ENCODE measurements at regions not wholly inside any gene's neighbourhood (a gene's known extent, or its start where the extent isn't known, plus 50 kb on each side); places are given as distances from the start of the nearest gene placed in this dataset.

DNA sequence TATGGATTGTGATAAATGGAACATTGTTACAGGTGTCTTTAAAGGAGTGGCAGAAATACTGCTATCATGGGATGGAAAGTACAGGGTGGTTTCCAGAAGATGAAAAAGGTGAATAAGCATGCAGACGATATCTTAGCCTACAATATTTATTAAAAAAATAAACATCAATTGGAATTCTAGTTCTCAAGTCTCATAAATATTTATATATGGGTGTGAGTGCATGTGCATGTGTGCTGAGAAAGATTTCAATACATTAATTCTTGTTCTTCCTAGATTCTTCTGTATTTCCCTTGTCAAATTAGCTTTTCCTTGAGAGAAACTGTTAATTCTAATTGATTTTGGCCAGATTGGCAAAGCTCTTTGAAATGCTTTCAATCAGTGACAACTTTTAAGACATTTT lies 618.2 kb downstream of the METTL15 start:
- DNase-seq, result no peak

DNA sequence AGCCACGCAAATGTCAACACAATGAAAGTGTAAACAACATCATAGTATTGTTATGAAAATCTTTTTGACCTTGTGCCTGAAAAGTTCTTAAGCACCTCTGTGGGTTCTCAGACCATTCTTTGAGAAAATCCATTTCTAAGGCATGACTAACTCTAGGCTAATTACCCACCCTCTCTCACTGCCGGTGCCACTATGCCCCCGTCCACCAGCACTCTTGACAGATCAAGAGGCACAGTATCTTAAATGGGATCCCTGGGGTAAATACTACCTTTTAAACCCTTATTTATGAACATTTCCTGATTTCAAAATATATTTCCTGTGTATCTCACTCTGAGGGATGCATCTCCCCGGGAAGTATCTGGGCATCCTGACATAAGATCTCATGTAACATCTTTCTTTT lies 607.5 kb downstream of the METTL15 start:
- DNase-seq, result no peak

DNA sequence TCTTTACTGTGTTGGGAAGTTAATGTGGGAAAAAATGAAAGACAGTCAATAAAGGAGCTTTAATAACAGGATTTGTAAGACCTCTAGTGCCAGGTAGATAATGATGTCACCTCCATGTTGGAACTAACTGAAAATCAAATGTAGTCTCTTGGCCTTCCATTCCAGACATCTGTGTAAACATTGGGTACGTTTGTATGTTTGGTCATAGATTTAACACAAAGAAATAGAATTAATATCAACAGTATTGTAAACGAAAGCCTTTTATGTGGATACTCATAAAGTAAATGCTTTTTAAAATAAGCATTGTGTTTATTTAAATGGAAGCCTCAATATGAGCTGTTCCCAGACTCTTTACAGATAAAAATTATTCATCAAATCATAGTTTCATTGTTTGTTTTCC lies 605.7 kb downstream of the METTL15 start:
- no peak for DNase-seq

DNA sequence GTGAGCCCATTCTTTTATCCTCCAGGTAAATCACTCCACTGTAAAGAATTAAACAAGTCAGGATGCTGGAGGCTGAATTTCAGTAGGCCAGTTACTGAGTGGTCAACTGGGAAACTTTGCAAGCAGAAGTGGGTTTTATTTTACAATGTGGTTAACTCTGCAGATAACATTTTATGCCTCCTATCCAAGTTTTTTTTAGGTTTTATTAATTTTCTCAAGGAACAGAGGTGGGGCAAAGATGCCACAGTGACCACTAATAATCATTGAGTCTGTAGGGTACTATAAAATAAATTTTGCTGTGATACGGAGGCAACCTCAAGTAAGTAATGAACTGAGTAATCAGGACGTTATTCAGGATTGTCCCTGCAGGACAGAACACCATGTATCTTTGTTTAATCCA lies 599.9 kb downstream of the METTL15 start:
- no peak for DNase-seq

DNA sequence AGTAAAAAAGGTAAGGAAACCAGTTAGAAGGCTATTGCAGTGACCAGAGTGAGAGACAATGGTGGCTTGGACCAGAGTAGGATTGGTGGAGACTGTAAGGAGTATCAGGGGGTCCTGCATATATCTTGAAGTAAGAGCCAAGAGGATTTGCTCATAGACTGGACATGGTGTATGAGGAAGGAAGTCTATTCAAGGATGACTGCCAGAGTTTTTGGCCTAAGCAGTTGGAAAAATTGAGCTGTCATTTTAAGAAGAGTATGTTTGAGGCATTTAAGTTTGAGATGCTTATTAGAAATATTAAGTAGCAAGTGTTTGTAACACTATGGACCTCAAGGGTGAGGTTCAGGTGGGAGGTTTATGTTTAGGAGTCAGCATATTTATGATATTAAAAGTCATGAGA lies 596.6 kb downstream of the METTL15 start:
- peak; percentile 77 for DNase-seq

DNA sequence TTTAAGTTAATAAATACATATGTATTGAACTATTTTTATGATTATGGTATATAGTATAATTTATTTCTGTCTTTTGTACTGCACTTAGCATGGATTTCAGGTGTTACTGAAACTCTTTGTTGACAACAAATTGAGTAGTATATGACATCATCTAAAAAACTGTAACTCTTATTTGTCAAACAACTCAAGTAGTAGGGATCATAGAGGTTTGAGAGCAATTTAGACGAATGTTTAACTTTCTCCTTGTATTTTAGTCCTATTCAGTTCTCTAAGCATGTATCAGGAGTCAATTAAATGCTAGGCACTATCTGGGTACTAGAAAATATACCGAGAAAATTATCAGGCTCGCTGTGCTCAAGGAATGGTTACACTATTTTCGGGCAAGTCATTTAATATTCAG lies 595.2 kb downstream of the METTL15 start:
- DNase-seq, result no peak

DNA sequence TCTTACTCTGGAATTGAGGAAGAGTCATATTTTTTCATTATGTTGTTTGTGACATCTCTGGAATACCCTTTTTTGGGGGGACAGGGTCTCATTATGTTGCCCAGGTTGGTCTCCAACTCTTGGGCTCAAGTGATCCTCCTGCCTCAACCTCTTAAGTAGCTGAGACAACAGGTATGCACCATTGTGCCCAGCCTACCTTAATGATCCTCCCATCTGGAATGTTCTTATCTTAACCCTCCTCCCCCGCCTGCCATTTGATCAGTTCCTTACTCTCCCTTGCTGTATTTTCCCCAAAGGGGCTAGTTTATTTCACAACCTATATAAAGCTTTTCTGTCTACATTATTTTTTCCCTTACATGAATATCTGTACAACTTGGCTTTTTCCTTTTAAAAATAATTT lies 594.7 kb downstream of the METTL15 start:
- no peak for DNase-seq

DNA sequence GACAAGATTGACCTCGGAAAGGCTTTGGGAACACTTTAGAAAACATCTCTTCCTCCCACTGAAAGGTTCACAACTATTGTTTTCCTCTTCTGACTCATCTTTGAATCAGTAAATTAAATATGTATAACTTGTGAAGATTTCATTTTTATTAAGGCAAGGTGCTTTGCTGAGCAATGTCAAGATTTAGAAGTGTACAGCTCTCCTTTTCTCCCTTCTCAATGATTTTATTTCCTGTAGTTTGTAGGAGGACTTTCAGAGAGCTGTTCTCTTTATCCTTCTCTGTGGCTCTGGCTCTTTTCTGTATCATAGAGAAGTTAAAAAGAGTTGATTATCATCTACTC lies 594.2 kb downstream of the METTL15 start:
- no peak for DNase-seq

DNA sequence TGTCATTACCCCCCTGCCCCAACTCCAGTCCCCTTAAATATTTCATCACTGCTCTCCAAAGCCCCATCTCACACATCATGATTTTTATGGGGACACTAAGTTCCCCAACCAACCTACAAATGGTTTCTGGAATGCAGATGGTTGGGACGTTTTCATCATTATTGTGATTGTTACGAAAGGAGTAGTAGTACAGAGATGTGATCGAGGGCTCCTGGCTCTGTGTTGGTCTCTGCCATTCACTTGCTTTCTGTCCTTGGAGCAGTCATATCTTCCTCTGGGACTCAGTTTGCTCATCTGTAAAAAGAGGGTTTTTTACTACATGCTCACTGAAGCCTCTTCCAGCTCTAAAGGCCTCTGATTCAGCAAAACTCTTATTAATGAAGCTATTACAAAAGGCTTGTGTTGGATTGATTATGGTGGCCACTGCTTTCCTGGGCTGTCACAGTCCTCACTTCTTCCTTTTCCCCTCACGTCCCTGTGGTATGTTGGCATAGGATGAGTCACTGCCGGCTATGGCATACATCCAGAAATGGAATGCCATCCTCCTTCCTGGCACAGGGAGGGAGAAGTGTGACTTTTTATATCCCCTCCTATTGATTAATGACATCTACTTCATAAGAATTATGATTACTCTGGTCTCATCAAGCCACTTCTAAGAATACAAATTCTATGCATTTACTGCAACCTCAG lies 593.7 kb downstream of the METTL15 start:
- peak; percentile 64 for DNase-seq

DNA sequence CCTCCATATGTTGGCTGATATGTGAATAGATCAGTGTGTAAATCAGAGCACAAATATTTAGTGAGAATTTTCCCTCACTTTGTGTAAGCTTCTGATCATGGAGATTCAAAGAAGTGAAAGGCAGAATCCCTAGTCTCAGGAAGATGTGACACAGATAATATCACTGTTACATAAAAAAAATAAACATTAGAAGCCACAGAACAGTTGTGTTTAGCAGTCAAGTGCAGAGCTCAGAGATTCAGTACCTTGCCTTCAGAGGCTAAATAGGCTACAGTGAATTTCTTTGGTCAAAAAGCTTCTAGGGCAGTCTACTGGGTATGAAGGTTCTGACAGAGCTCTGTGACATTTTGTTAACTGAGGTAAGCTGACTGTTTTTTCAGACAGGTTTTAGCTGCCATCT lies 591.5 kb downstream of the METTL15 start:
- DNase-seq, result no peak

DNA sequence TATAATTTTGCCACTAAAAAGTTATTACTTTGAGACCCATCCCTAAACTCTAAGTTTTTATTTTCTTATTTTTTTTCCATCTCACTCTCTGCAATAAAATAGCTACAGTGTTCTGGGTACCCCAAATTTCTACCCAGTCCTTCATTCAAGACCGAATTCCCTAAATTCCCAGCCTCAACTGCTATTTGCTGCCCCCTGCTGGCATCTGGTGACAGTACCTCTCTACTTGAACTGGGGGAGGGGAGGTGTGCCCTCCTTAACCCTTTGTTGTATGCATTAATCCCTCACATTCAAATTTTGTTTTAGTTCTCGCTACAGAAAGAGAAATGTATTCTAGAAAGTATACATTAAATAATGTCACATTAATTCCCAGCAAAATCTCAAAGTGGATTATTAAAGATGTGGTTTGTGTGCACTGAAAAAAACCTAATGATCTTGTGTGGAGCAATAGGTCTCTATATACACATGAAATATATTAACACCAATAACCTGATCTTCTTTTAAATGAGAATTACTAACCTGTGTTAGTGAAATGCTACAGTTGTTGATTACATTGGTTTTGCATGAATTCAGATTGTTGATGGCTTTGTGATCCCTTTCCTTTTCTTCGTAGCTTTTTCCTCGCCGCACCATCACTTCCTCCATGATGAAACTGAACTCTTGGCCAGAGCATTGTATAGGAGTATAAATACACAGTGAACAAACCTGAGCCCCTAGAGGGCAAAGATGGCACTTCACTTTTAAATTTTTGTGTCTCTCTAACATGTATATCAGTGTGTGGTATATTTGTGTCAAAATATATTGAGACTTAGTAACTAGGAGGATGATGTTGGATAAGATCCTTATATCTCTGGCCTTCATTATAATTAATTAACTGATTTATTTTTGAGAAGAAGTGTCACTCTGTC lies 590.0 kb downstream of the METTL15 start:
- DNase-seq, result peak; percentile 78

DNA sequence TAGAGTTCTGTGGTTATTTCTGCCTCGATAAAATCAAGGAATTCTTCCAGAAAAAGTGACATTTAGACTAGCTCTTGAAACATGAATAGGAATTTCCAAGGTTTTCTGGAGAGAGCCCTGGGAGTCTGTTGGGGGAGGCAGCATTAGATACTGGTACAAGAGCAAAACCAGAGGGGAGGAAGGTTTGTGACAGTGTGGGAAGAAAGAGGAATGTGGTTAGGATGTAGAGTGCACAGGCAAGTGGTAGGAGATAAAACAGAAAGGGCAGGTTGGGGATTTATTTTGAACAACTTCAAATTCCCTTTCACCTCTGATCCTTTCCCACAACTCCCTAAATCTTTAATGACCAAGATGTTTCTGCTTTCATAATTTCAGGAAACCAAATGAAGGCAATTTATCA lies 588.4 kb downstream of the METTL15 start:
- DNase-seq, result no peak

DNA sequence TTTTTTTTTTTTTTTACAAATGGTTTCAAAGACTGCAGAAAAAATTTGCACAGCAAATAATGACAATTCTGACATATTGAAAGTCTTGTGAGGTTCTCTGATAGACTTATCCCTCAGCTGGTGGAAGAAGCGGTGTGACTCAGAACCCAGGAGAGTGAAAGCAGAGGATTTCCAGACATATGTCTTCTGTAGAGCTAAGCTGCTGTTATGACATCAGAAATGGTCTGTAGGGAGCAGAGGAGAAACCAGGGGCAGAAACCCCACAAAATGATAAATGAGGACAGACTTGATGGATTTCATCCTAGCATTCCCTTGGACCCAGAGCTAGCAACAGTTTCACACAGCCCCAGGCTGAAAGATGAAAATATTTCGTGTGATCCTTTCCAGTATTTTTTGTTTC lies 582.6 kb downstream of the METTL15 start:
- DNase-seq, result no peak

DNA sequence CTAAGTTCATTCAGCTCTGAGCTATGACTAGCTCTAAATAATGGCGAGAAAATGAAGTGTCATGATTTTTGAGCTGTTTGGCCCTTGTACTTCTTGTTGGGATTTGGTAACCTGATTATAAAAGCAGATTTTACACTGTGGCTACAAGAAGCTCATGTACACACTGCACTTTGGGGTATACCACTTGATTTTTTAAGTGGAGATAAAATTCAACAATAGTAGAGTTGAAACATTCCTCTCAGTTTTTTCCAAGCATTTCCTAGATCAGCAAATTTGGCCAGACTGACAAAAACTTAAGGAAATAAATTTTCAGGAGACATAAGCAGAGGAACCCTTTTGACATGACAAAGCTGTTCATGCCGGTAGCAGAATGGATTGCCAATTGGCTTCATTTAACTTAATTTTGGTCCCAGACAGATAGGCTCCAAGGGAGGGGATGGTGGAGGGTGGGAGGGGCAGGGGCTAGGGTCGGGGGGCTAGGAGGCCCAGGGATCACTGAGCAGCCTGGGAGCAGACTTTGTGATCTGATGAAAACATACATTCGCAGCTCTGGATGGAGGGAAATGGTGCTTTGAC lies 575.9 kb downstream of the METTL15 start:
- DNase-seq, result no peak

DNA sequence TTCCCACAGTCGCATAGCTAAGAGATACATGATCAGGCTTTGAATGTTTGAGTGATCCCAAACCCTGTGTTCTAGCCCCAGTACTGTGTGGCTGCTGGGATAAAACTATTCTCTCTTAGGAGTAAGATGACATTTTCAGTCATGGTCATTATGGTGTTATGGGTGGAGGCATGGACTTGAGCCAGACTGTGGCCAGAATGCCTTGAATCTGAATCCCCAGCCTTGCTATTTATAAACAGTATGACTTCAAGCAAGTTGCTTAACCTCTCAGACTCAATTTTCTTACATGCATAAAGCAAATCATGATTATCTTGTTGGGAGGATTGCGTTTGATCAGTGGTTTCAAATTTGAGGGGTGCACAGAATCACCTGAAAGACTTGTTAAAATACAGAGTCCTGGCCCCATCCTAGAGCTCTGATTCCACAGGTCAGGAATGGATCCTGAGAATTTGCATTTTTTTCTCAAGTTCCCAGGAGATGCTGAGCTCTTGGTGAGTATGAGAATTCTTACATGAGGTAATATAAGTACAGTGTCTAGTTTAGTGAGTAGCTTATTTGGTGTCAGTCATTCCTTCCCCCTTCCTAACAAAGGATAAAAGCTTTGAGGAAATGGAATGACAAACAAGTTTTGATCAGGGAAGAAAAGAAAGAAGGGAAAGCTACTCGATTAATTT lies 571.7 kb downstream of the METTL15 start:
- no peak for DNase-seq

DNA sequence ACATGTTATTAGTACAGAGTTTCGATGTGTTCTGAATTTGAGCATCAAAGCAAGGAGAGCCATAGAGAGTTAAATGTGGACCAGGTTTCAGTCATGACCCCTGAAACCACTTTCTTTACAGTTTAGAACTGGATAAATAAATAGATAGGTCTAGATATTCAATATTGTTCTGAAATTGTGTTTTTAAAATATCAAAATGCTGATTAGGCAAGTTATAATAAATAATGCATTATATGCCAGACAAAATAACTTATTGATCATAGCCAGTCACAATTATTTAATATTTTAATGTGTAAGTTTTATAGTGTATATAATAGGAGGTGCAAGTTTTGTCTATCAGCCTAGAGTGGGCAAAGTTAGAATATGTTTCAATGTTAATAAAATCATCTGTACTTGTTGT lies 569.5 kb downstream of the METTL15 start:
- DNase-seq, result no peak

DNA sequence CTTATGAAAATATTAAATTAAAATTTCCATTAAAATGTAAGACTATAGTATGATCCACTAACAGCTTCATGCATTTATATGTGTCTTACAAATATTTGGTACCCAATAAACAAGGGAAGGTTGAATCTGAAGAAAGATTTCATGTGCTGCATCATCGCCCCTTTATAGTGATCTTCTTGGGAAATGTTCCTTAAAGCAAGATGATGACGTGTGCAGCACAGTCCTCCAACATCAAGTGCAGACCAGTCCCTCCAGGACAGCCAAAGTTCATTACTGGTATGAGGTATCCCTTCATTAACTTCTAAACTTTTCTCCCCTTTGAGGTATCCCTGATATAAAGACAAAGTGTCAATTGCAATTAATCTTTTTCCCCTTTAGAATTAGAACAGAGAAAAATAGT lies 567.0 kb downstream of the METTL15 start:
- DNase-seq, result no peak

DNA sequence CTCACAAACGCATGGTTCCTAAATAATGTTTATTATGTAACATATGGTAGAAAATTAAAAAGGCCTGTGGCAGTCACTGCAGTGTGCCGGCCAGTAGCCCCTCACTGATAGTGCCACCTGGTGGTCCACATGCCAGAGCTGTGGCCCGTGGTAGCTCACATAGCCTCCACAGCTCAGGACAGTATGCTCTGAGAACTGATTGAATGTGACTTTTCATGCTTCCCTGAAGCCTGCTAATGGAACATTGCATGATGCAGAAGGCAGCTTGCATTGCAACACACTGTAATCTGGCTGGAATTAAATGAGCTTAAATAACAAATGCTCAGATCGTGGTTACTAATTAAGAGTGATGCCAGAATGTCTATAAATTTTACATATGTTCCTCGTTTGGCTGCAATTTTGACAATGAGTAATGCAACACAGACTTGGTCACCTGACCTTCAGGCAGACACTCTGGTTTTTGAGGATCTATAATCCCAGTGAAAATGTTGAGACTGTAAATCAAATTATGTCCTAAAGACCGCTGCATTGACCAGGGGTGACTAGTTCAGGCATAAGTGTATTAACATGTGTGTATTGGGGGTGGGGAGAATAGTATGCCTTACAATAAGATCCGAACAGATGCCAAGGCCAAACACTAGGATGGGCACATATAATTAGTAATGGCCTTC lies 566.4 kb downstream of the METTL15 start:
- peak; percentile 56 for DNase-seq

DNA sequence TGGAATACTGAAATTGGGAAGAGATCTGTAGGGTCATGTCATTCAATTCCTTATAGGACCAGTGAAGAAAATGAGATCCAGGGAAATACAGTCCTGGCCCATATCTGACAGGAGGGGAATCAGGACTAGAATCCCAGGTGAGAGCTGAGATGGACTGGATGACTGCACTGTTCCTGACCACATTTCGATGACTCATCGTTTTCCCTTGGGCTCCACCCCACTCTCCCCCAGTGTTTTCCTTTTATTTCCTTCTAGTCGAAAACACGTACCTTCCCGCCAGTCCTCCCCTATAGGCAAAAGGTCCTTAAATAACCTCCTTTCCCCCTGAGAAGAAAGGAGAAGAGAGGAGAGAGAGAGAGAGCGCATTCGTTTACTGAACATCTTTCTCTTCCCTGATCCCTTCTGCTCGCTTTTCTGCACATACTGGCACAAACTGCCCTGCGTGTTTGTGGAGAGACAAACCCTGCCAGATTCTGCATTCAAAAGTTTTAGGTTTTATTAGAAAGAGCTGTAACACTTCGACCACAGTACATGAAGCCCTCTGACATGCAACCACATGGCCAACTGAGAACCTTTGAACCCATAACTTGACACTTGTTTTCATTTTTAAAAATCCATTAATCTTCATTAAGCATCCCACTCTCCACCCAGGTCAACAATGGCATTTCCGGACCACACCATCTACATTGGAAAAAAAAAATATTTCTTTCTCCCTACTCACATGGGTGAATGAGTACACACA lies 565.7 kb downstream of the METTL15 start:
- DNase-seq, result peak; percentile 23

DNA sequence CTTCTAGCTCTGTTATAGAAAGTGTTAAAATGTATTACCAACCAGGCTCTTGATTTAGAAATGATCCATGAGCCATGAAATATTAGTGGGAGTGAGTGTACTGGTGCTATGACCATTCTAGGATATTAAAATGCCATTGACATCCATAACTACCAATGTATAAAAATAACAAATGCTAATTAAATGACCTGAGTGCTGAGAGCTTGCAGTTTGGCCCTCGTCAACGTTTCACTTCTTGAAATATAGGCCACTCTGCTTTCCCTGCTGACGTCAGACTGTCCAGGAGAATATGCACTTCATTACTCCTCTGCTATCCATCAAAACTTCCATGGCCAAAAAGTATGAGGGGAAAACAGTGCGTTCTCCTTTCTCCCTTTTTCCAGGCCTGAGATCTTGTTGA lies 563.1 kb downstream of the METTL15 start:
- no peak for DNase-seq

DNA sequence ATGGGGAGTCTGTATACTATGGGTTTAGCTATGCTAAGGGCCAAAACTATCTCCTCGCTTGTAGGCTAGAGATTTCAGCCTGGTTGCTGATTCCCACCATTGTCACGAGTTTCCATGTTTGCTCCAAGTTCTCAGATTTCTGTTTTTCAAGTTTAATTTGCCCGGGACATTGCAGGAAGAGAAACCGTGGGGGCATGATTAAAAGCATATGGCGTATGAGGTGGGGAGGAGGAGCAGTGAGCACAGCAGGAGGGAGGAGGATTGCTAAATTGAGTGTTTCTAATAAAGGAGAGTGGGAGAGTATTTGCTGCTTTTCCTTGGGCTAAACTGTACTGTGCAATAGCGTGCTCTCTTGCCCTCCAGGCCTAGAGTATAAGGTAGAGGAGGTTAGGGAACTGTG lies 558.4 kb downstream of the METTL15 start:
- no peak for DNase-seq

DNA sequence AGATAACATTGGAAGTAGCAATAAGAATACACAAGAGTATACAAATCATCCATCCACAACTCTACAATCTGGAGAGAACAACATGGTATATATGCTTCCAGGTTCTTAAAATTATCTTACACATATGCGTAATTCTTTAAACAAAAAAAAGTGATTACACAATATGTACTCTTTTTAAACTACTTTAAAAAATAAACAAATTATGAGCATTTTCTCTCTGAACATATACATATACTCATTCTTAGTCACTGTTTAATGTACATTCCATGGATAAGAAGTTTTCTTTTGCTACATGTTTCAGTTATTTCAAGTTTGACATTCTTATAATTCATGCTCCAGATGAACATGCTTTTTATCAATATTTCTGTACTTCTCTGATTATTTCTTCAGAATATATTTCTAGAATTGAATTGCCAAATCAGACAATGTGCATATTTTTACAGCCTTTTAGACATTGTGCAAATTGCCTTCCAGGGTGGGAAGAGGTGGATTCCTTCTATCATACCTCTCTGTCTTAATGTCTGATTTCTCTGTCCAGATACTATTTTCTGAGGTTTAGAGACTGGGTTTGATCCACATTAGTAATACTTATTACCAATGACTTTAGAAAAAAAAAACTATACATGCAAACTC lies 551.6 kb downstream of the METTL15 start:
- no peak for DNase-seq
